H1 (cell line): ENCODE measurements at regions not wholly inside any gene's neighbourhood (a gene's known extent, or its start where the extent isn't known, plus 50 kb on each side); places are given as distances from the start of the nearest gene placed in this dataset.

Experiments used
- CTCF ChIA-PET: fragments of 300-600 bp; sonication (Branson Sonifier 250); formaldehyde crosslinking; loops from one replicate; lab custom pipeline; 2021; ENCODE audit not compliant: partially characterized antibody; lab: Charles Lee
- POLR2A ChIA-PET: fragments of 300-600 bp; sonication (Branson Sonifier 250); formaldehyde crosslinking; loops from one replicate; lab custom pipeline; 2021; ENCODE audit warnings: inconsistent platforms; ENCODE audit not compliant: partially characterized antibody; lab: Charles Lee
- DNase-seq, 2 experiments: peaks; one replicate each; pipeline versions ENCODE4 v3.0.0 to v3.0.0-alpha.2; 2010 to 2022; ENCODE audit warnings: low spot score in 2 of 2, low read depth in 1 of 2, mixed read lengths in 1 of 2
- FAIRE-seq: peaks from 2 replicates; lab custom pipeline; 2011; peaks lifted over from hg19 to GRCh38; lab: Jason Lieb, UNC
- H2AFZ ChIP-seq: 2 replicates; pipeline ENCODE4 v1.8.1; 2012; ENCODE audit warnings: low read length, inconsistent platforms
- H2AK5ac ChIP-seq: 2 replicates; pipeline ENCODE4 v1.6.1; 2013; ENCODE audit warnings: low read depth, low read length
- H2BK120ac ChIP-seq: replicated peaks from 2 replicates; pipeline ENCODE3; 2013; ENCODE audit warnings: low read depth, low read length, inconsistent platforms
- H2BK12ac ChIP-seq: 2 replicates; pipeline ENCODE4 v1.6.1; 2013; ENCODE audit warnings: low read depth, low read length
- H2BK15ac ChIP-seq: 2 replicates; pipeline ENCODE4 v1.6.1; 2013; ENCODE audit warnings: low read length
- H2BK20ac ChIP-seq: 2 replicates; pipeline ENCODE4 v1.6.1; 2013; ENCODE audit warnings: low read length
- H2BK5ac ChIP-seq: 2 replicates; pipeline ENCODE4 v1.6.1; 2013; ENCODE audit warnings: low read depth, low read length
- H3K14ac ChIP-seq: 2 replicates; pipeline ENCODE4 v1.6.1; 2013; ENCODE audit warnings: inconsistent platforms; ENCODE audit not compliant: insufficient read length
- H3K18ac ChIP-seq: 2 replicates; pipeline ENCODE4 v1.6.1; 2013; ENCODE audit warnings: low read length; ENCODE audit errors: extremely low read depth
- H3K23ac ChIP-seq: 2 replicates; pipeline ENCODE4 v1.6.1; 2013; ENCODE audit warnings: inconsistent platforms; ENCODE audit not compliant: insufficient read length
- H3K23me2 ChIP-seq: 2 replicates; pipeline ENCODE4 v1.6.1; 2013; ENCODE audit warnings: low read depth, low read length
- H3K27ac ChIP-seq: 2 replicates; pipeline ENCODE4 v1.6.1; 2011; ENCODE audit warnings: low read depth, low read length, inconsistent platforms
- H3K27me3 ChIP-seq, 4 experiments: replicated peaks in 1 of 4; 1 replicate in 1 of 4; 2 replicates in 3 of 4; pipeline versions ENCODE4 v1.6.1 to v1.8.1; 2011 to 2013; ENCODE audit warnings: low read length in 3 of 4, mild to moderate bottlenecking in 3 of 4, inconsistent platforms in 2 of 4, mixed read lengths in 2 of 4, moderate library complexity in 1 of 4; ENCODE audit not compliant: control insufficient read depth in 3 of 4, insufficient read depth in 3 of 4; ENCODE audit errors: extremely low read depth in 1 of 4
- H3K36me3 ChIP-seq, 4 experiments: 2 replicates each; pipeline versions ENCODE4 v1.6.1 to v1.8.1; 2011 to 2013; ENCODE audit warnings: mild to moderate bottlenecking in 4 of 4, low read length in 3 of 4, moderate library complexity in 2 of 4, control low read depth in 1 of 4, inconsistent platforms in 1 of 4; ENCODE audit not compliant: insufficient read depth in 4 of 4, control insufficient read depth in 2 of 4
- H3K4ac ChIP-seq: replicated peaks from 2 replicates; pipeline ENCODE3; 2013; ENCODE audit warnings: low read length, low read depth, mixed read lengths, inconsistent platforms; ENCODE audit not compliant: insufficient read length
- H3K4me1 ChIP-seq, 4 experiments: replicated peaks in 1 of 4; 1 replicate in 1 of 4; 2 replicates in 3 of 4; pipeline versions ENCODE4 v1.6.1 to v1.8.1; 2011 to 2013; ENCODE audit warnings: low read length in 3 of 4, inconsistent platforms in 2 of 4, mixed read lengths in 1 of 4; ENCODE audit not compliant: insufficient read depth in 4 of 4, control insufficient read depth in 3 of 4
- H3K4me2 ChIP-seq, 2 experiments: 2 replicates each; pipeline versions ENCODE4 v1.6.1 to v1.8.1; 2011 to 2013; ENCODE audit warnings: low read depth in 2 of 2, low read length in 2 of 2, control low read depth in 1 of 2, inconsistent platforms in 1 of 2, mild to moderate bottlenecking in 1 of 2; ENCODE audit not compliant: insufficient read depth in 1 of 2
- H3K4me3 ChIP-seq, 4 experiments: fragments of 200-600, 300-600 bp in 1 of 4; sonication (generic), shearing (Covaris generic), sonication (Bioruptor Twin) in 1 of 4; 2 replicates each; pipeline versions ENCODE4 v1.5.1 to v1.8.1; 2011 to 2016; ENCODE audit warnings: low read length in 4 of 4, low read depth in 3 of 4, control low read depth in 2 of 4, inconsistent platforms in 2 of 4, mild to moderate bottlenecking in 2 of 4, mixed read lengths in 1 of 4, moderate library complexity in 1 of 4; ENCODE audit not compliant: insufficient read depth in 2 of 4; ENCODE audit errors: extremely low read depth in 1 of 4
- H3K56ac ChIP-seq: replicated peaks from 2 replicates; pipeline ENCODE3; 2013; ENCODE audit warnings: low read depth, mild to moderate bottlenecking, mixed read lengths, low read length, inconsistent platforms; ENCODE audit not compliant: insufficient read length
- H3K79me1 ChIP-seq: 2 replicates; pipeline ENCODE4 v1.6.1; 2013; ENCODE audit warnings: low read depth, low read length, control low read depth
- H3K79me2 ChIP-seq, 2 experiments: 2 replicates each; pipeline versions ENCODE4 v1.6.1 to v1.8.1; 2012 to 2013; ENCODE audit warnings: low read length in 2 of 2, mild to moderate bottlenecking in 2 of 2, inconsistent platforms in 1 of 2; ENCODE audit not compliant: insufficient read depth in 2 of 2, control insufficient read depth in 1 of 2
- H3K9ac ChIP-seq, 4 experiments: replicated peaks in 1 of 4; 1 replicate in 1 of 4; 2 replicates in 3 of 4; pipeline versions ENCODE4 v1.6.1 to v1.8.1; 2011 to 2013; ENCODE audit warnings: low read depth in 3 of 4, low read length in 3 of 4, control low read depth in 2 of 4, mild to moderate bottlenecking in 2 of 4, moderate library complexity in 2 of 4, inconsistent platforms in 1 of 4; ENCODE audit errors: extremely low read depth in 1 of 4
- H3K9me3 ChIP-seq, 2 experiments: 2 replicates each; pipeline versions ENCODE4 v1.6.1 to v1.8.1; 2012 to 2013; ENCODE audit warnings: mild to moderate bottlenecking in 2 of 2, moderate library complexity in 2 of 2, control low read depth in 1 of 2, inconsistent platforms in 1 of 2, low read depth in 1 of 2, low read length in 1 of 2, mixed read lengths in 1 of 2; ENCODE audit not compliant: insufficient read depth in 2 of 2
- H4K20me1 ChIP-seq, 2 experiments: replicated peaks in 1 of 2; 2 replicates each; pipeline versions ENCODE3 to v1.8.1; 2011 to 2013; ENCODE audit warnings: inconsistent platforms in 2 of 2, low read length in 2 of 2, mild to moderate bottlenecking in 1 of 2; ENCODE audit not compliant: insufficient read depth in 2 of 2, control insufficient read depth in 1 of 2
- H4K5ac ChIP-seq: 2 replicates; pipeline ENCODE4 v1.6.1; 2013; ENCODE audit warnings: low read length, low read depth, mixed read lengths, inconsistent platforms; ENCODE audit not compliant: insufficient read length
- H4K8ac ChIP-seq: 2 replicates; pipeline ENCODE4 v1.8.0; 2013; ENCODE audit warnings: mild to moderate bottlenecking, moderate library complexity, low read length, inconsistent platforms; ENCODE audit not compliant: insufficient read depth; ENCODE audit errors: extremely low read depth
- H4K91ac ChIP-seq: replicated peaks from 2 replicates; pipeline ENCODE3; 2013; ENCODE audit warnings: low read length, mixed read lengths, inconsistent platforms; ENCODE audit not compliant: insufficient read length
- BCL11A ChIP-seq, 2 experiments: IDR thresholded peaks; one replicate each; pipeline ENCODE4 v1.6.1; 2011; ENCODE audit warnings: low read depth in 2 of 2, low read length in 2 of 2, mild to moderate bottlenecking in 2 of 2
- JUN ChIP-seq: IDR thresholded peaks from 2 replicates; pipeline ENCODE4 v1.6.1; 2011; ENCODE audit warnings: low read depth, mild to moderate bottlenecking, improper control_type of control experiment, low read length
- KDM1A ChIP-seq: fragments of 200-600, 300-600 bp; sonication (generic); IDR thresholded peaks from 2 replicates; pipeline ENCODE4 v1.7.1; 2016; ENCODE audit warnings: mild to moderate bottlenecking, low read length, borderline replicate concordance
- KDM4A ChIP-seq: IDR thresholded peaks from one replicate; pipeline ENCODE4 v1.7.1; 2012; ENCODE audit warnings: low read depth, mild to moderate bottlenecking, moderate library complexity, low read length, inconsistent platforms; ENCODE audit not compliant: severe bottlenecking
- NANOG ChIP-seq: IDR thresholded peaks from 2 replicates; pipeline ENCODE4 v1.6.1; 2011; ENCODE audit warnings: low read length, low read depth, mild to moderate bottlenecking, inconsistent platforms; ENCODE audit not compliant: insufficient read depth, poor library complexity, severe bottlenecking
- POLR2A ChIP-seq, 2 experiments: IDR thresholded peaks; 1 replicate in 1 of 2; 2 replicates in 1 of 2; pipeline ENCODE4 v1.6.1; 2011; ENCODE audit warnings: low read depth in 2 of 2, low read length in 2 of 2, mild to moderate bottlenecking in 2 of 2; ENCODE audit errors: control extremely low read depth in 1 of 2
- POLR2AphosphoS5 ChIP-seq: IDR thresholded peaks from 2 replicates; pipeline ENCODE4 v1.6.1; 2011; ENCODE audit warnings: low read depth, low read length
- RAD21 ChIP-seq, 2 experiments: IDR thresholded peaks in 1 of 2; conservative IDR thresholded peaks in 1 of 2; 2 replicates each; pipeline ENCODE4 v1.6.1; 2011; ENCODE audit warnings: low read depth in 2 of 2, low read length in 2 of 2, improper control_type of control experiment in 1 of 2, inconsistent platforms in 1 of 2, mild to moderate bottlenecking in 1 of 2, moderate library complexity in 1 of 2
- RFX5 ChIP-seq: IDR thresholded peaks from 2 replicates; pipeline ENCODE4 v1.6.1; 2011; ENCODE audit warnings: low read depth, low read length, improper control_type of control experiment, borderline replicate concordance
- SAP30 ChIP-seq: fragments of 300-600 bp; sonication (generic); IDR thresholded peaks from 2 replicates; pipeline ENCODE4 v1.7.1; 2012; ENCODE audit warnings: low read length, moderate library complexity, mild to moderate bottlenecking, inconsistent platforms; ENCODE audit not compliant: insufficient read depth, insufficient replicate concordance
- SIX5 ChIP-seq: IDR thresholded peaks from 2 replicates; pipeline ENCODE4 v1.6.1; 2011; ENCODE audit warnings: mild to moderate bottlenecking, low read depth, low read length
- TAF7 ChIP-seq: optimal IDR thresholded peaks from 2 replicates; pipeline ENCODE3; 2011; ENCODE audit warnings: low read depth, mild to moderate bottlenecking, inconsistent platforms, low read length, moderate library complexity, borderline replicate concordance
- WGBS, 2 experiments: shearing (Covaris generic) in 1 of 2; methylation state at CpG; one replicate each; pipeline versions ENCODE4 v1.1.6 to v1.1.7; 2013 to 2015; ENCODE audit warnings: low lambda C conversion rate in 2 of 2, mixed read lengths in 2 of 2, inconsistent platforms in 1 of 2, low coverage in 1 of 2, missing lambda C conversion rate in 1 of 2; ENCODE audit not compliant: insufficient replicate concordance in 2 of 2, insufficient coverage in 1 of 2, insufficient read length in 1 of 2; ENCODE audit errors: extremely low coverage in 1 of 2, missing lambda C conversion rate in 1 of 2; 5-methylcytosine and 5-hydroxymethylcytosine counted together
- TF ChIP-seq, protein P1 (sequence below): IDR thresholded peaks from 2 replicates; pipeline ENCODE4 v1.6.1; 2011; ENCODE audit warnings: low read length, improper control_type of control experiment

GRCh38 chr6:113092795-113093194 is 745.7 kb downstream of the RFPL4B start:
- CTCF ChIA-PET: interaction anchor here (0.7 kb wide), 1 partner anchor 12 kb away, joined by 3 read pairs; no protein-coding TSS in a partner anchor
- H2AFZ ChIP-seq: peak overlapping the region; percentile 76; the same call in 1 of the 2 replicates
- POLR2A ChIA-PET: no interaction called here

More at GRCh38 chr6:113092795-113093194, 745.7 kb downstream of the RFPL4B start:
- Histone ChIP-seq H3K18ac (no peak overlapping the region), H4K8ac (no peak overlapping the region), H2BK12ac (no peak overlapping the region), H3K4me1 (no peaks in the 10 kb centered on the region), H2BK15ac (no peak overlapping the region), H2AK5ac (no peak overlapping the region), H2BK120ac (no peak overlapping the region)
- FAIRE-seq: no peak
- 97% methylated on average over 3 of the region's 3 CpGs; no CpG with 5 or more reads in 1 of the 2 experiments for WGBS, 2 experiments
- no peak for TF ChIP-seq JUN
- TF ChIP-seq POLR2A (IDR thresholded peaks at IDR 0.05; ENCODE audit: control extremely low read depth in 1 of 2, low read depth in 2 of 2, low read length in 2 of 2): no peak
- no peak for TF ChIP-seq SAP30
- no peak for TF ChIP-seq KDM4A
- no peak for TF ChIP-seq TAF7
- no peak for TF ChIP-seq BCL11A (IDR thresholded peaks at IDR 0.05; ENCODE audit: low read depth in 2 of 2, low read length in 2 of 2)
- TF ChIP-seq NANOG: no peak
- TF ChIP-seq, protein P1, sequence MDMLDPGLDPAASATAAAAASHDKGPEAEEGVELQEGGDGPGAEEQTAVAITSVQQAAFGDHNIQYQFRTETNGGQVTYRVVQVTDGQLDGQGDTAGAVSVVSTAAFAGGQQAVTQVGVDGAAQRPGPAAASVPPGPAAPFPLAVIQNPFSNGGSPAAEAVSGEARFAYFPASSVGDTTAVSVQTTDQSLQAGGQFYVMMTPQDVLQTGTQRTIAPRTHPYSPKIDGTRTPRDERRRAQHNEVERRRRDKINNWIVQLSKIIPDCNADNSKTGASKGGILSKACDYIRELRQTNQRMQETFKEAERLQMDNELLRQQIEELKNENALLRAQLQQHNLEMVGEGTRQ: no peak
- TF ChIP-seq SIX5: no peak
- TF ChIP-seq POLR2AphosphoS5: no peak
- no peak for TF ChIP-seq RFX5
- TF ChIP-seq KDM1A: no peak
- no peak for TF ChIP-seq RAD21 (IDR thresholded peaks at IDR 0.05 in 1 of 2, conservative IDR thresholded peaks at IDR 0.05 in 1 of 2; ENCODE audit: low read depth in 2 of 2, low read length in 2 of 2)
- TF ChIP-seq, all 59 proteins: peak for 0
- Histone ChIP-seq H3K56ac (no peak overlapping the region), H3K36me3 (no peaks in the 10 kb centered on the region), H3K79me2 (no peaks in the 10 kb centered on the region), H3K79me1 (no peaks in the 10 kb centered on the region), H2BK20ac (no peak overlapping the region), H4K91ac (no peak overlapping the region), H3K4me3 (no peak overlapping the region), H3K14ac (no peak overlapping the region), H2BK5ac (no peak overlapping the region), H3K9ac (no peak overlapping the region), H3K23ac (no peak overlapping the region), H3K27me3 (no peaks in the 10 kb centered on the region), H4K20me1 (no peaks in the 10 kb centered on the region), H3K23me2 (no peaks in the 10 kb centered on the region; the same call in 1 of the 2 replicates), H3K9me3 (no peaks in the 10 kb centered on the region), H3K4ac (no peak overlapping the region), H4K5ac (no peak overlapping the region), H3K4me2 (no peak overlapping the region), H3K27ac (no peak overlapping the region)
- no peak for DNase-seq
